HG02763 (cell line): ENCODE measurements at regions not wholly inside any gene's neighbourhood (a gene's known extent, or its start where the extent isn't known, plus 50 kb on each side); places are given as distances from the start of the nearest gene placed in this dataset.
A peak's percentile ranks its signal among the peaks of the same experiment; 100 is the strongest.
"Not testable (repeated sequence)": the region's sequence is repeated elsewhere in the genome, so short reads cannot be mapped to it uniquely, and the experiment has no call there.

Source experiments
- ATAC-seq: cut with Tn5 transposase; IDR thresholded peaks from one replicate; pipeline ENCODE4 v1.9.1; 2021; ENCODE audit warnings: mild to moderate bottlenecking, moderate library complexity; ENCODE audit not compliant: unreplicated experiment

DNA sequence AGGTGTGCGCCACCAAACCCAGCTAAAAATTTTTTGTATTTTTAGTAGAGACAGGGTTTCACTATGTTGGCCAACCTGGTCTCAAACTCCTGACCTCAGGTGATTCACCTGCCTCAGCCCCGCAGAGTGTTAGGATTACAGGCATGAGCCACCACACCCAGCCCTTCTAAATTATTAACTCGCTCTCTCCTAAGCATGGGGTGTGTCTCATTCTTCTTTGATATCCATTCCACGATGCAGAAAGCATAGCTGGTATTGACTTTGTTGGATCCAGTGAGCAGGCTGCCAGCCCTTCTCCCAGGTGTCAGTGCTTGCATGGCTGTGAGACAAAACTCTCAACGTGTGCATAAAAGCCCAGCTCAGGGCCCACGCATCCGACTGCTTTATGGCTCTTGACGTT lies 254.1 kb upstream of the PFKP start:
- no peak for ATAC-seq

DNA sequence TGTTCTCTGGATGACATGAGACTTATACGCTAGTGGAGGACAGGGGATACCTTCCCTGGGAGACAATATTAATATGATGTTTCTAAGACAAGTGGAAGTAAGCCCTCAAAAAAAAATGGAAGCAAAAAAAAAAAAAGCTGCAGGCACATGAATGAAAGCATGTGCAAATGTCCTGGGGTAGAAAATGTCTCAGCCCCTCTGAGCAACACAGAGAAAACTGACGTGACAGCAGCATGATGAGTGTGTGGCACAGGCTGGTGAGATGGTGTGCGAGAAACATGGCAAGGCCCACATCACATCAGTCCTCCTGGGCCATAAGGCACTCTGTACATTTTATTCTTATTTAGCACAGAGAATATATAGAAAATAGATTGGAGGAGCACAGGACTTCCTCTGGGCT lies 254.7 kb upstream of the PFKP start:
- ATAC-seq = no peak

DNA sequence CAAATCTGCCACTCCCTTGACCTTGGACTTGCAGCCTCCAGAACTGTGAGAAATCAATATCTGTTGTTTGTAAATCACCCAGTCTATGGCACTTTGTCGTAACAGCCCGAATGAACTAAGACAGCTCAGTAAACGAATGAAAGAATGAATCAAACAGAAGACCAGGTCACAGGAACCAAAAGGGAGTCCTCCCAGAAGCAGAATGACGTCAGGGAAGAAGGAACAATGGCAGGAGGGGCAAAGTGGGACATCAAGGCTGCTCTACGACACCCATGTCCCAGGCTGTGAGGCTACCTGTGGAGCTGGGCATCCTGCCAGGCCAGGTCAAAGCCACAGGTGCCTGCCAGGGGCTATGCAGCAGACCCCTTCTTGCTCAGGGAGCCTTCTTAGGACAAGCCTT lies 267.2 kb upstream of the PFKP start:
- no peak for ATAC-seq

DNA sequence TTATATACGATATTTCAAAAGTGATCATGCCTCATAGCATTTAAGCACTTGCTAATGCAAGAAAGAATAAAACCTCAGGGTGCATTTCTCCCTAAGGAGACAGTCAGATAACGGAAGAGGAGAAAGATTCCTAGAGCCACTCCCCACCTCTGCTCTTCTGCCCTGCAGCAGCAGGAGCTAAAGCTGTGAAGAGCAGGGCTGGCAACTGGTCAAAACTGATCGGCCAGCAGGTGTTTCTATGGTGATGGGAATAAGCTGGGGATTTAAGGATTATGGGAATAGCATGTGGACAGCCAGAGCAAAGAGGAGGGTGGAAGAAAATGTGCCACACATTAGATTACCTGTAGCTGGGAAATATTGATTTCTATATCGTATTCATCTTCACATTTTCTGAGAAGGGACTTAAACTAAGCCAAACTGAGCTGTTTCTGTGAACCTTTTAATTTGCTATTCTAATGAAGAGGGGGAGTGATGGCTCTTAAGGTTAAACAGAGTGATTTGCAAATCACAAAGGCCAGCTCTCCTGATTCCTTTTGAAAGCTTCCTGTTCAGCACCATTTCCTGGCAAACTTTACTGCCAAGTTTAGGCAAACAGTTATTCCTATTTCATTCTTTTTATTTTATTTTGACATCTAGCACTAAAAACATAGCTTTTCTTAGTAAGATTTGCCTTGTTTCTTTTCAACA lies 268.9 kb upstream of the PFKP start:
- ATAC-seq = no peak

DNA sequence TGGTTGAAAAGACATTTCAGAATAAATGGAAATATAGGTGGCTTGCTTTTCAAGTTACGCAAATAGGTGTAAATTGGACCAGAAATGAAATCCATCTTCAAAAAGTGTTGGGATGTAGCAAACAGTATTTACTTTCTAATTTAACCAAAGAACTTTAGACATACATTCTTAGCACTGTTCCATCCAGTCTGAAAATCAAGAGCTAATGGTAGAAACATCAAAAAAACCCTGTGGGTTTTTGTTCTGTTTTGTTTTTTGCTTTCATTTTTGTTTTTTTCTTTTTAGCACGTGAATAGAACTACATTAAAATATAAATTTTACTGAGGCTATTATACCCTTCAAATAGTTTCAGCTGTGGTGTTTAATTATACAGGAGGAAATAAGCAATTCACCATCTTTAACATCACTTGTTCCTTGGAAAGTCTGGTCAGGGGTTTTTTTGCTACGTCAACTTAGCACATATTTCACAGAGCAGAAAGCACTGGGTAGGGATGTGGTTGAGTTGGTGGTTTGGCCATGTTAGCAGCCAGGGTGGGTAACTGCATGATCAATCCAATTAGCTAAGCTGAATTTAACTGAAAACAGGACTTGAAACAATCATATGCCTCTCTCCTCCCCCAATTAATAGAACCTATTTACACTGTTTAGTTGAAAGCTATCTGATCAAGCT lies 275.4 kb upstream of the PFKP start:
- peak; percentile 77 for ATAC-seq

DNA sequence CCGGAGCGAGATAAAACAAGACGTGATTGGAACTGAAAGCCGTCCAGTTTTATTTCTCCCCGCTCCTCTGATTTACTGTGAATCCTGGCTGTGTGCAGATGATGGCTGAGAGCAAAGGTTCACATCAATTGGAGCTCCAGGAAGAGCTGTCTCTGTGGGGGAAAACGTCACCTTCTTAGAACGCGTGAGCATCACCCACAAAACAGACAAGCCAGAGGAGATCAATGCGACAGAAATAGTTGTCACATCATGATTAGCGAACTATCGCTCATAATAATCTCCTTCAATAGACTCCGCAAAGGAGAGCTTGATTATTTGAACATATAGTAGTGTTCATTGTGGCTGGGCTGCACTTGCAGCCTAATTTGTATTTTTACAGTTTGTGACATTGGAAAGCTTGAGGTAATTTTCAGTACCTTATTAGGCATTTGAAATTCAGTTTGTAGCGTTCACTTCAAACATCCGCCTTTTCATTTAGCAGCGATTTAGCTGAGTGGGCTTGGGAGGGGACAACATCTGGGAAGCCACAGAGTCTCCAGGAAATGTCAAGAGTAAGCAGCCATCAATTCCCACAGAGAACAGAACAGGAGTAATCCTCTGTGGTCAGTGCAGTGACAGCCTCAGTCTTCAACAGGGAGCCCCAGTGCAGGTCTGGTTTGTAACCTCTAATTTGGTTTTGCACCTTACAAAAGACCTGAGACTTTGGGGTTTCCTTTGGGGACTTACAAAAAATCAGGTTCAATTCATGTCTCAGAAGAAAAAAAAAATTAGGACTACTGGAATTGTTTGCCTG lies 276.8 kb upstream of the PFKP start:
- ATAC-seq = no peak

DNA sequence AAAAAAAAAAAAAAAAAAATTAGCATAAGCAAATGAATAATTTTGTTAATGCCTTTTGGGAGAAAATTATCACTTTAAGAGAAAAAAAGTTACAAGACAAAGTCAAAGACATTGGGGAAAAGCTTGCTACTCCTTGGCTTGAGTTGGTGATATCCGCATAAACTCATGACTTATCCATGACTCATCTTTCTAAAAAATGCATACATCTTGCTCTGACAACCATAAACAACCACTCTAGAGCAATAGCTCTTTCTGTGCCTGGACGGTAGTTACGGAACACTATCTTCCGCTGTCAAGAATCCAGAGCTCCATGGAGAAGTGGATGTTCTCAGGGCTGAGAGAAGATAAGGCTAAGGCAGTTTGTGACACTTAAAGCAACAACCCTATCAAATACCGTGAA lies 281.1 kb upstream of the PFKP start:
- no peak for ATAC-seq

DNA sequence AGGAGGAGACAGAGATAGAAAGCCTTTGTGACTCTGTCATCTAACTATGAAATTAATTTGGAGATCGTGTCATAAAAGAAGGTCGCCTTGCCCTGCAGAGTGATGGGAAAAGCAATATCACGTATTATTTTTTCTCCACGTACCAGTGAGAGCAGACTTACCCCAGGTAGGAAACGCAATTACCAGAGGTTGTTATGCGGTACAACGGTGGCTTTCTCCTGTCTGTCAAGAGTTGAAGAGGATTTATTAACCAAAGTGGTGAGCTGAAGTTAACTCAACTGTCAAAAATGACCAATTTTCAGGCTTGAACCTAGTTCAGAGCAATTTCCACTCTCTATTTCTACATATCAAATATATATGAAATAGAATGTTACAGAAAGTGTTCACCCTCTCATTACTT lies 282.6 kb upstream of the PFKP start:
- ATAC-seq = no peak

DNA sequence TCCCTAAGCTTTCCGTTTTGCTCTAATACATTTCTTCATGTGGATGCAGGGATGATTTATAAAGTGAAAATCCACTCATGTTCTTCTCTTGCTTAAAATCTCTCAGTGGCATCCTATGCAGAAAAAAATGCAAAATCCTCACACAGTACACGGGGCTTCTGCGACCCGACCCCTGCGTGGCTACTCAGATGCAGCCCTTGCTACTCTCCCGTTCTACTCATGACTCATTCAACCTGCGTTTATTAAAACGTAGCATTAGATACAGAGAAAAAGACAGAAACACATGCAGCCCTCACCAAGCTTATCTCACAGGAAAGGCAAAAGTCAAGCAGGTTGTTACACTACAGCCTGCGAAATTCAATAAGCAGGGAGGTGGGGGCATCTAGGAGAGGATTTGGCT lies 284.4 kb upstream of the PFKP start:
- ATAC-seq = no peak

DNA sequence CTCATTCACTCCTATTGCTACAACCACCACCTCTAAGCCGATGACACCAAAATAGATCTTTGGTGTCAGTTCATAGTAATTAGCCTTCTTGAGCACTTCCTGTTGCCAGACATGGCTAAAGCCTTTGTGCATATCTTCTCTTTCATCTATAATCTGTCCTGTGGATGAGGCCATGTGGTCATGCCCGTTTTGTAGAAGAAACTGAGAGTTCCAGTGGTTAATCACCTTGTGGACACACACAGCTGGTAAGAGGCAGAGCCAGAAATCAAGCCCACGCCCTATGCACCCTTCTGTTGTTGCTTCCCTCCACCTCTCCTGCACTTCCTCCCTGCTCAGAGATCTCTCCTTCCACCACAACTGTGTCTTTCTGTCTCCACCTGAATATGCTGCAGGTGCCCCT lies 285.1 kb upstream of the PFKP start:
- ATAC-seq = no peak

DNA sequence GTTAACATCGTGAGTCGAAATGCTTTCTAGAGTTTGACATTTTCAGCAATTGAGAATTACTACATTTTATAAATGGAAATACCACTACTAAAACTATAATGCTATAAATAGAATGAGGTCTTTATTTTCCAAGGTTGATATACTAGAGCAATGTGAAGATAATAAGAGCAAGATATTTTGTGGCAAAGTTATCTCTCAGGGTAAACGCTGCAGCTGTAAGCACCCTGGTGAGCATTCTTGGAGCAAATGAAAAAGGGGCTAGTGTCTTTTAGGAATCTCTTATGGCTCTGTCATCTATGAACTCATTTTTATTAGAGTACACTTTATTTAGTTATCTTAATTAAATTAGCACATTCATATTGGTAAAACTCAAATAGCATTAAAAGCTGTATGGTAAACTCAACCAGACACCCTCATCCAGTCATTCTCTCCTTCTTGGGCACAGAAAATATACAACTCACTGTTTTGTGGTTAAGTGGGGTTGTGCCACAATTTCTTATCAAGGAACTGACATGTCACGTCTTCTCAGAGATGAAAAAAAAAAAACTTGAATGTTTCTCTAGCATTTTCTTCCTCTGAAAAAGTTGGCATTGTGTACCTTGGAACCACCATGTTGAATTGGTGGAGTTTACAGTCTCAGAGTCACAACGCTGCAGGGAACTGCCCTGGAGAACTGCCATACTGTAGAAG lies 289.5 kb upstream of the PFKP start:
- no peak for ATAC-seq

DNA sequence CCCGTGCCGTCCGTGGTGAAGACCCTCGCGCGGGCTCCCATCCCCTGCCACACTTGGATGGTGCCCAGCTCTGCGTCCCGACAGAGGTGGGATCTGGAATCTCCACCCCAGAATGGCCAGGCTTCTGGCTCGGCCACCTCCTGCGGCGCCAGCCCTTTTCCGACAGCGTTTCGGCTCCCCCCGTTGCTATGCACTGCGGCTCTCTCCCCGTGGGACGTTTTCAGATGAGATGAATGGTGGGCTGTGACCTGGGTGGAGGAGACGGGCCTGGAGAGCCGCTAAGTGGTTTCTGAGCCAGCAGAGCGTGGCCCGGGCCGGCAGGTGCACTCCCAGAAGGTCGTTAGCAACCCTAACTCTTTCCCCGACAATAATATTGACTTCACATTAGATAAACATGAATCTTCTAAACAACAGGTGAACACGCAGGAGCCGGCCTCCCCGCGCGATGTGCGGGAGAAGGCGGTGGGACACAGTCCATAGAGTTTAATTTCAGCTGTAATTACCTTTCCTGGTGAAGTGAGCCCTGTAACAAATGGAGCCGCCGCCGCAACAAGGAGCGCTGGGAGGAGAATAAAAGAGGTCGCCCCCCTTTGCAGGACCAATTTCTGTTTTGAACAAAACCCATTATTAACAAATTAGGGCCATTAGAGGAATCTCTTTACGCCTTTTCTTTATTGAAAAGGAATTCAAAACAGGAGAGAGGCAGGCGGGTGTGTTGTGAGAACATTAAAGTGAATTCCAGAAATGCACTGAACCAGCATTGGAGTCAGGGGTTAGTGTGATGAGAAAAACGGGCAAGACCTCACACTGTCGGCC lies 294.3 kb upstream of the PFKP start:
- ATAC-seq = no peak

DNA sequence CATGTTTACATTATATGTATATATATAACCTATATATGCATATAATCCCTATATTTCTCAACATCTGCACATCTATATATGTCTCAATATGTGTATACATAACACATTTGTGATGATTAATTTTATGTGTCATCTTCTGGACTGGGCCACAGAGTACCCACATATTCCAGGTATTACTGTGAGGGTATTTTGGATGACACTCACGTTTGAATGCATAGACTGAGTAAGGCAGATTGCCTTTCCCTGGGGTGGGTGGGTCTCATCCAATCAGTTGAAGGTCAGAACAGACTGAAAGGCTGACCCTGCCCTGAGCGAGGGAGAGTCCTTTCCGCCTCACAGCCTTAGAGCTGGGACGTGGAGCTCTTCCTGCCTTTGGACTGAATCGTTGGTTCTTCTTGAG lies 295.2 kb upstream of the PFKP start:
- ATAC-seq = no peak

DNA sequence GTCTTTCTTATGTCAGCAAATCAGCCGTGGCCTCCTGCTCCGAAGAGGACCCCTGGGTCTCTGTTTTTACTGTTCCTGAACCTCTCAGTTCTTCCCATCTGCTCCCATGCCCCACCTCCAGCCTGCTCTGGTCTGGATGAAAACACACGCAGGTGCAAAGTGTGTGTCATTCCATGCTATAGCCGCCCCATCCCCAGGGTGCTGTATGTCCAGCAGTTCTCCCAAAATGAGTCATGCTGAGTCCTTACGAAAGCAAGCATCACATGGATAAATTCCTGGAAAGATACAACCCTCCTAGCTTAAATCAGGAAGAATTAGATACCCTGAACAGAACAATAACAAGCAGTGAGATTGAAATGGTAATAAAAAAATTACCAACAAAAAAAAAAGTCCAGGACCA lies 300.1 kb upstream of the PFKP start:
- ATAC-seq = not testable (repeated sequence)

DNA sequence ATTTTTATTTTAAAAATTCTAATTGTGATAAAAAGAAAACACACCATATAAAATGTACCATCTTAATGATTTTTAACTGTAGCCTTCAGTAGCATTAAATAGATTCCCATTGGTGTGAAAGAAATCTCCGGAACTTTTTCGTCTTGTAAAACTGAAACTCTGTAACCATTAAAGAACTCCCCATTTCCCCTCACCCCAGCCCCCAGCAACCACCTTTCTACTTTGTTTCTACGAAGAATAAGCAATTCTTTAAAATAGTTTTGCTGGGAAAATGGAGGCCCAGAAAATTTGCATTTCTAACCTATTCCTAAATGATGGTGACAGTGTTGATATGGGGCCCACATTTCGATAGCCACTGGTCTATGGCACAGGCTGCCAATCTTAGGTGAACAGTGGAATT lies 305.4 kb upstream of the PFKP start:
- ATAC-seq = no peak

DNA sequence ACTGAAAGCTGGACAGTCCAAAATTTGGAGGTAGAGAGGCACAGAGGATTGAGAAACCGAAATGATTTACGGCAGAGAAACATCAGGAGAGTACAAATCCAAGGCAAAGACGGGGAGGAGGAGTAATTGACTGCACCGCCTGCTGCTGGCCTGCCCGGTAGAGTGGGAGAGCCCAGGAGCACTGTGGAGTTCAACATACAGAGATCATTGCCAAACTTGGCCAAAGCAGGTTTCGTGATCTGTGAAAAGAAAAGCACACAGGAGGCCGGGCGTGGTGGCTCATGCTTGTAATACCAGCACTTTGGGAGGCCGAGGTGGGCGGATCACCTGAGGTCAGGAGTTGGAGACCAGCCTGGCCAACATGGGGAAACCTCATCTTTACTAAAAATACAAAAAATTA lies 306.0 kb upstream of the PFKP start:
- no peak for ATAC-seq

DNA sequence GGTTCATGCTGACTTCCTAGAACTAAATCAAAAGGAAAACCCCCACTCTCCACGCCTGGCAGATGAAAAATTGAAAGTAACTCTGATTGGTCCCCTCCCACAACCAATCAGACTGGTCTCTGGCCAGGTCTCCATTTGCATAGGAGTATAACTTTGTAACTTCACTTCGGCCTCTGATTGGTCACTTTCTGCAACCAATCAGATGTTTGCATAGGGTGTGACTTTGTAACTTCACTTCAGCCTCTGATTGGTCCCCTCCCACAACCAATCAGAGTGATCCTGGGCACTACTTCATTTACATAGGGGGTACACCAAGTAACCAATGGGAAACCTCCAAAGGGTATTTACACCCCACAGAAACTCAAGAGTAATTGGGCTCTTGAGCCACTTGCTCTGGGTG lies 306.6 kb upstream of the PFKP start:
- no peak for ATAC-seq

DNA sequence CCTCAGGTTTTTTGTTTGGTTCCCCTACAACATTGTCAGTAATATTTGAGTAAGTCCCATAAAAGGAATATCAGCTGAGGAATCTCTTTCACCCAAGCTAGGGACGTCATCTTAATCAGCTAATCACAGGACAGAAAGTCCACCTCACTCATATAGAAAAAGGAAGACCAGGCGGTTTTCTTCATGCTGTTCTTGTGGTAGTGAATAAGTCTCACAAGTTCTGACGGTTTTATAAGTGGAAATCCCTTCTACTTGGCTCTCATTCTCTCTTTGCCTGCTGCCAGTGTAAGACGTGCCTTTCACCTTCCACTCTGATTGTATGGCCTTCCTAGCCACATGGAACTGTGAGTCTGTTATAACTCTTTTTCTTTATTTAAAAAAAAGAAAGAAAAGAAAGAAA lies 308.1 kb upstream of the PFKP start:
- no peak for ATAC-seq

DNA sequence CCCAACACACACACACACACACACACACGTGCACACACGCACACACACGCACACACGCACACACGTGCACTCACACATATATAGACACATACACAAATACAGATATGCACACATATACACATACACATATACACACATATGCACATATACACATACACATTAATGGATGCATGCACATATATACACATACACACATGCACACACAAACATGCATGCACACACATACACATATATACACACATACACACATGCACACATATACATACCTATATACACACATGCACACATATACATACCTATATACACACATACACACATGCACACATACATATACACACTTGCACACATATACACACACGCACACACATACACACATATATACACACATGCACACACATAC lies 312.4 kb upstream of the PFKP start:
- no peak for ATAC-seq

DNA sequence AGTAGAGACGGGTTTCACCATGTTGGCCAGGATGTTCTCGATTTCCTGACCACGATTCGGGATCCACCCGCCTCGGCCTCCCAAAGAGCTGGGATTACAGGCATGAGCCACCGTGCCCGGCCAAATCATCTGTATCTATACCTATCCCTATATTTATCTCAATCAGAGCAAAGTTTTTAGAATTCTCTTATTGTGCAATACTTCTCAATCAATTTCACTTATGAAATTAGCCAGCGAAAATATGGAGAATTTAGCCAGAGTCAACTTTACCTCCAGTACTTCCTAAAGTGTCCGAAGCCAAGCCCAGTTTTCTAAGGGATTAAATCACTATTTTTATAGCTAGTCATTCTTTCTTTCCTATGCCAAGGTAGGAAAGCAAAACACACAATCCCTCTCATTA lies 319.1 kb upstream of the PFKP start:
- no peak for ATAC-seq

DNA sequence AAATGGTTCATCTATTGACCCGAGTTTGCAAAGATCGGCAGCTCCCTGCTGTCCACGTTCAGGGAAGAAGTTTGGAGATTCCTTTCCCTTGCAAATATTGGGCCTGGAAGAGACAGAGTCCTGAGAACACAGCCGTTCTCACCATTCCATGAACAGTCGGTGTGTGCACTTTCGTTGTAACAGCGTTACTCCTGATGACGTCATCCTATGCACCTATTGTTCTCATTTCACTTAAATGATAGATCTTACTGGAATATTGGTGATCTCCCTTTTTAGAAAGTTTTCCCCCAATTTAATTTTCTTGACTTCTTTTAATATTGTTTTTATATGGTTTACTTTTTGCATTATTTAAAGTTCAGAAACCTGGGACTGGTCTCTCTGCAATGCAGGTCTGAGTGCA lies 320.7 kb upstream of the PFKP start:
- ATAC-seq = no peak
